Fibroblast of skin of scalp (primary cell): ENCODE measurements at regions not wholly inside any gene's neighbourhood (a gene's known extent, or its start where the extent isn't known, plus 50 kb on each side); places are given as distances from the start of the nearest gene placed in this dataset.
A peak's percentile ranks its signal among the peaks of the same experiment; 100 is the strongest.

Experiments used
- DNase-seq: peaks from one replicate; pipeline ENCODE4 v3.0.0-alpha.2; 2013

DNA sequence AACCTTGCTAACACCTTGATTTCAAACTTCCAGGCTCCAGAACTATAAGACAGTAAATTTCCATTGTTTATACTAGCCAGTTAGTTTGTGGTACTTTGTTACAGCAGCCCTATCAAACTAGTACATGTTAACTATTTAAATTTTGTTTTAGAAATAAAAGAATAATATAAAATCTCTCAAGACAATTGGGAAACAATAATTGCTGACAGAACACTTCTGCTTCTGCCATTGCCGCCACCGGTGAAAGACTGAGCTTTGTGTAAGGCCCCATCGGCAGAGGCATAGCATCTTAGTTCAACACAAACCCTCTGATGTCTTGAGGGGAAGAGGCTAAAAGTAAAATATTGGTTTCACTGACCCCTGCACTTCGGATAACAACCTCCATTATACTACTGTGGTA, 1607.1 kb upstream of the SEL1L start:
- DNase-seq: no peak

DNA sequence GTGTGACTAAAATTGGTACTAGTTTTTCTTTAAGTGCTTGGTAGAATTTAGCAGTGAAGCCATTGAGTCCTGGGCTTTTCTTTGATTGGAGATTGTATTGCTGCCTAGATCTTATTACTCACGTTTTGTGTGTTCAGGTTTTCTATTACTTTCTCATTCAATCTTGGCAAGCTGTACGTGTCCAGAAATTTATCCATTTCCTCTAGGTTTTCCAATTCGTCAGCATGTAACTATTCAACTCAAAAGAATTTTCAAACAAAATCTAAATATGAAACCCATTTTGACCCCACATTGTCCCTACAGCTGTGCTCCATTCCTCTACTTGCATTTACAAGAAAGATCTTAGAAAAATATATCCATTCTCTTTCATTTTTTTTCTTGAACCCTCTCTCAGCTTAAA, 1613.4 kb upstream of the SEL1L start:
- DNase-seq: peak; percentile 19

DNA sequence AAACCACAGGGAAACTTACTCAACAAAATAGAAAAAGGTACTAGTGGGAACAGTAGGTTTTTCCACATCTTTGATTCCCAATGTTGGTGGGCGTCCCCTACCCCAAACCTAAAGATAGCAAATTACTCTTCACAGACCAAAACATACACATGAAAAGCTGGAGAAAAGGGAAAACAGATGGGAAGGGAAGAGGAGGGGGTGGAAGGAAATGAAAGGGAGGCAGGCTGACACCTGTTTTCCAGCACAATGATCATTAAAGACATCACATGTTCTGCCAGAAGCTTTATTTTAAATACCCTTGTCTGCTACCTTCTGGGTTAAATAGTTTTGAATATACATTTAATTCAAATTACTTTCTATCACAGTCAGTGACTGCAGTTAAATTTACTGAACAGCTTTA, 1617.9 kb upstream of the SEL1L start:
- no peak for DNase-seq

DNA sequence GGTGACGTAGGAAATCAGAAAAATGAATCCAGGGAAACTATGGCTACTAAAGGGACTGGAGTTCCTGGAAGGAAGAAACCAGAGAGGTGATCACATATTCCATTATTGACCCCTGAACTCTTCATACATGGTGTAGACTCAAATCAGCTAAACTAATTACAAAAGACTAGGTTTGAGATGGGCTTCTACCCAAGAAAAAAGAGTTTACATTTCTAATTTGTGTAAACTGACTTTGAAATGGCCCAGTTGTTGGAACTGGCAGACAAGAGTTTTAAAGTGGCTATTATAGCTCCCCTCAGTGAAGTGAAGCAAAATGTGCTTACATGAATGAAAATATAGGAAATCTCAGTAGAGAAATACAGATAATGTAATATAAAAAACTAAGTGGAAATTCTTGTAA, 1619.4 kb upstream of the SEL1L start:
- no peak for DNase-seq

DNA sequence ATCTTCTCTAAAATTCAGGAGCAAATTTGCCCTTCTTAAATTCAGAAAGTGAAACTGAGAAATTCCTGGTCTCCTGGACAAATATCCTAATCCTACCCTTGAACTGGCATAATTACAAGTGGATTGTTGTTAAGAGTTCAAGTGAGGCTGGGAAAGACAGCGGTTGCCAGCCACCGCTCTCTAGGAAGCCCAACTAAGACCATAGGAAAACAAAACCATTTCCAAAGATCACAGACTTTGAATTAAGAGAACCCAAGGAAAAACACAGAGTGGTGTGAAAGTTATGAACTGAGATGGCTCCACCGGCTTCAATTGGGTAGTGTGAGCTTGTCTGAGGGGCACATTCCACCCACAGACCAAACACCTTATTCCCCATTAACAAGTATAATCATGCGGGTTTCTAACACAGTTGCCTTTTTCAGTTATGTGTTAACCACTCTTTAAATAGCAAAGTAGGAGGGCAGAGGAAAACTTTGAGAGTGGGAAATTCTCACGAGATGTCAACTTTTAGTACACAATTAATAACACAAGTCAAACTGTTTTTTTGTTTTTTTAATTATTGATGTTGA, 1628.8 kb upstream of the SEL1L start:
- peak; percentile 31 for DNase-seq

DNA sequence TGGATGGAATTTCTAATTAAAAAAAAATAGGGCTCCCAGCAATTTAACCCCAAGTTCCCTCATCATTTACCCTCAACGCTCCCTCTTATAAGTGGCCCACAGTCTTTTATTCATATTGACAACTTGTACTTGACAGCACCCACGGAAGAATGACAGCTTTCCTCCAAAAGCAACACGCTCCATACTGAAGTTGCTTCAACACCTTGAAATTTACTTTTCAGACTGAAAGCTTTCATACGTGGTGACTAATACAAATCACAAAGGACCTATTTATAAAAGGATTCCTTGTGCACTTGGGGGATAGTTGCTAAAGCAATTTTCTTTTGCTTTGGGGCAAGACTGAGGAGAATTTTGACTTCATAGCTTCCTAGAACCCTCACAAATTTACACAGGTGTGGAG, 1629.4 kb upstream of the SEL1L start:
- DNase-seq: peak; percentile 27

DNA sequence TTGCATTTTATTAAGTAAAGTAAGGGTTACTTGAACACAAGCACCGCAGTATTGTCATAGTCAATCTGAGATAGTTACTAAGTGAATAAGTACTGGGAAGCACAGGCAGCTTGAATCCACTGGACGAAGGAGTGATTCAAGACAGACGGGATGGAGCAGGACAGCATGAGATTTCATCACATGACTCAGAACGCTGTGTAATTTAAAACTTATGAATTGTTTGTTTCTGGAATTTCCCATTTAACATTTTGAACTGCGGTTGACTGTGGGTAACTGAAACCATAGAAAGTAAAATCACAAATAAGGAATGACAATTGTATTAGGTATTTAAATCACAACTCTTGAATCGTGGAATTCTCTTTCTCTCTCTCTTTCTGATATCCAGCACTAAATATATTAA, 1630.4 kb upstream of the SEL1L start:
- DNase-seq: peak; percentile 89

DNA sequence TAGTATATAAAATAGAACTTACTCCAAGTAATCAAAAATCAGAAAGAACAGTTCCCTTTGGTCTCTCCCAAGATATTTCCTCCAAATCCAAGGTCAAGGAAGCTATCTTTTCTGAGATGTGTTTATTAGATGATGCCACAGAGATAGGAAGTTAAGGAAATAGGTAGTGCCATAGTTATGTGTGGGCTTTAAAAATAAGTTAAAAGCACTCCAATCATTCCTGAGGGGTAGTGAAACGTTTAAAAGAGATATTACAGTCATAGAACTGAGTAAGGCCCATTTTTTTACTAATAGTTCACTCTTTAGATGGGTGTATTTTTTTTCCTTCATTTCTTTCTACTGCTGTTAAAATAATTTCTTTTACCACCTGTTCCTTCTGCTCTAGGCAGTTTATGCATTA, 1630.9 kb upstream of the SEL1L start:
- DNase-seq: no peak

DNA sequence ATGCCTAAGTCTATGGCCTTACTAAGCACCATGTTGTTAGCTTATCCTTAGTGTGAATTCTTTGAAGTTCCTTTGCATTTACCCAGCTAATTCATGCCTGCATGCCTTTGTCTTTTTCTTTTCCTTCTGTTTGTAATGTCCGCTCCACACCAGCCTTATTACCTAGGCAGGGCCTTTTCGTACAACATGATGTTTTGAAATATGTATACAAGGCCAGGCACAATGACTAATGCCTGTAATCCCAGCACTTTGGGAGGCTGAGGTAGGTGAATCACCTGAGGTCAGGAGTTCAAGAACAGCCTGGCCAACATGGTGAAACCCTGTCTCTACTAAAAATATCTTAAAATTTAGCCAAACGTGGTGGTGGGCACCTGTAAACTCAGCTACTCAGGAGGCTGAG, 1636.5 kb upstream of the SEL1L start:
- no peak for DNase-seq

DNA sequence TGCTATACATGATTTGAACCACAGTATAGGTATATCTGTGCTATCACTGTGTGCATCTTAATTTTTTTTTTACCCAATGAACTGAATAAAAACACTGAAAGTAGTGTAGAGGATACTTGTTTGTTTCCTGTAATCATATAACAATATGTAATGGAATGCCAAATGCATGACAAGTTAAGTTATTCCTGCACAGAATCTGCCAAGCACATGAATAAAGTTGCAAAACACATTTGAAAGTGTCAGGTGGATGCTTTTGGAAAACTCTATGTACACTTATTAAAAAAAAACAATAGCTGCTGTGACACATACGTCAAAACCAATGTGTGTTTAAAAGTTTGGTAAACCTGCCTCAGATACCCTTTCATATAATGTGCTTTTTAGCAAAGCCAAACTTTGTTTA, 1638.1 kb upstream of the SEL1L start:
- DNase-seq: no peak

DNA sequence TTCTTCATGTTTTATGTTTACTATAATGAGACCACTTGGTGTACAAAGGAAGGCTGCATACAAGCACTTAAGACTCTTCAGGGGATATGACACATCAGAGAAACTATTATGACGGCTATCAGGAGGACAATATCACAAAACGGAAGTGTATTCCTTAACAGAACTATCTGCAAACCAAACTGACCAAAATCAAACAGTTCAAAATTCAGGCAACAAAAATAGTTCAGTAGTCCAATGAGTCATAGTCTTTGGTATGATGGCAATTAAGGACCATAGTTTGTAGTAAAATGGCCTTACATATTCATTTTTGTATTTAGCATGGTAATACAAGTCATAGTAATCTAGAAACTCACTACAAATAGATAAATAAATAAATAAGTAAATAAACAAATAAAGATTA, 1638.7 kb upstream of the SEL1L start:
- peak; percentile 60 for DNase-seq

DNA sequence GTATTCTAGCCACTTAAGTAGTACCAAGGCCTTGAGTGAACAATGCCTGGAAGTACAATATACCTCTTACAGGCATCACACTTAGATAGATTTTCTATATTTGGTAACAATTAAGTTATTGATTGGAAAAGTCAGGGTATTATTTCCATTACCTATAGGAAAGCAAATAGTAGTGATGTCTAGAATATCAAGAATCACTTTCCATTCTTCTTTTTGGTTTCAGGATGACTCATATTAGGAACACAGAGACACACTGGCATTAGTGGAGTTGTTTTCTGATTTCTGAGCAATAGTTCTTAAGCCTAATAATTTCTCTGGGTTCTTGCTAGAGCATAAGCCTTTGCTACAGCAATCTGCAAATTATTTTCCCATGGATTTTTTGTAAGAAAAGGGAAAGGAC, 1640.0 kb upstream of the SEL1L start:
- no peak for DNase-seq

DNA sequence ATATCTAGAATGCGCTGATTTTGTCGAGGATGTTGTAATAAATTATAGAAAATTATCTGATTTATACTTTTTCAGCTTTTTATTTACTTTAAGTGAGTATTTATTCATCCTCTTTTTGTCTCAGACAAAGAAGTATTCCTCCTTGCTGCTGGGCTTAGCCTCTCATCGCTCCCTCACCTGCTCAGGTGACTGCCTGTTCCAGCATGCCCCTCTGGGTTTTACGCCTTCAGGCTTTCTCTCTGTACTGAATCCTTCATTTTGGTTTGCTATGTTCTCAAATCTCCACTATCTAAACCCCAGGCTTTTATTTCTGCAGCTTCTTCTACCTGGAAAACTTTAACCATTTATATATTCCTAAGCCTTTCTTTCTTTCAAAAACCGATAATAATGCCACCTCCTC, 1650.9 kb upstream of the SEL1L start:
- no peak for DNase-seq

DNA sequence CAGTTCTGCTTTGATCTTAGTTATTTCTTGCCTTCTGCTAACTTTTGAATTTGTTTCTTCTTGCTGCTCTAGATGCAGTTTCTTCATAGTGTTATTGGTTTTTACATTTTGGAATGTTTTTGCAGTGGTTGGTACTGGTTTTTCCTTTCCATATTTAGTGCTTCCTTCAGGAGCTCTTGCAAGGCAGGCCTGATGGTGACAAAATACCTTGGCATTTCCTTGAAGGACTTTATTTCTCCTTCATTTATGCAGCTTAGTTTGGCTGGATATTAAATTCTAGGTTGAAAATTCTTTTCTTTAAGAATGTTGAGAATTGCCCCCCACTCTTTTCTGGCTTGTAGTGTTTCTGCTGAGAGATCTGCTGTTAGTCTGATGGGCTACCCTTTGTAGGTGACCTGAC, 1654.7 kb upstream of the SEL1L start:
- DNase-seq: peak; percentile 45

DNA sequence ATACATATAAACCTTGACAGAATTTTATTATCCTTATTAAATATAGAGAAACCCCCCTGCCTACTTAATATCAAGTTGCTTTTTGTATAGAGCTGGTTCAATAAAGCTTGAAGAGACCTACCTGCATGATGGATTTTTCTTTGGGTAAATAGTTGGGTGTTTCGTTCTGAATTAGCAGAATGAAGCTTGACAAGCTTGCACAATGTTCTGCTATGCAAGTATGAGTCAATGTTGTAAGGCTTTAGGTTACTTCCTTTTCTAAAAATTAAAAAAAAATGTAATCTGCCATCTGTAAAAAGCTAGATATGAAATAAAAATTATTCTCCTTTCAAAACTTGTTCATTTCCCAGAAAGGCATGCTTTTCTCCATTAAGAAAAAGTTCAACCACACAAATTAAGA, 1662.6 kb upstream of the SEL1L start:
- DNase-seq: no peak

DNA sequence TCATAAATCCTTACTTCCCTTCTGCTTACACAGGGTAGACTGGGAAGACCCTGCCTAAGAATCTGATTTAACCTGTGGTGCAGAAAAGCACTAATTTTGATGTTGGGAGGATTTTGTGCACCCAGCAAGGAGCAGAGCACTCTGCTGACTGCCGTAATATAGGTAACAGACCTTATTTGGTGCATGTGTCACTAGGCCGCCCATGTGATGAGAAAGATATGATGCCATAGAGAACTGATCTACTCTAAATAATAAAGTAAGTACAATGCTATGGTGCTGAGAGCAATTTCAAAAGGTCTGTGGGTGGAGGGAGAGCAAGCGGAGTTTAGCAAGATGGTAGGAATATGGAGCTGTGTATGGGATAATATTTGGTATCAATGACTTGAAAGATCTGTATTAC, 1663.6 kb upstream of the SEL1L start:
- no peak for DNase-seq

DNA sequence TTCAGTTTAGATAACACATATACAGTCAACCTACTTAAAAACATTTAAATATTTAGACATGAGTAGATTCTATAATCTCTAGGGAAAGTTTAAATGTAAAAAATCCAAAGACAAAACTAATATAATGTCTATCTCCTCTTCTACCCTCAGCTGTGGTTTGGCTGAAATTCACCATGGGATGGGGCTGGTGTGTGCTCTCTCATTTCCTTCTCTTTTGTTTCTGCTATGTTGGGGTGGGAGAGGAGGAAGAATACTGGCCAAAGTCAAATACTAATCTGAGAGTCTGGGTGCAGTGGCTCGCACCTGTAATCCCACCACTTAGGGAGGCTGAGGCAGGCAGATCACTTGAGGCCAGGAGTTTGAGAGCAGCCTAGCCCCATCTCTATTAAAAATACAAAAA, 1673.9 kb upstream of the SEL1L start:
- no peak for DNase-seq

DNA sequence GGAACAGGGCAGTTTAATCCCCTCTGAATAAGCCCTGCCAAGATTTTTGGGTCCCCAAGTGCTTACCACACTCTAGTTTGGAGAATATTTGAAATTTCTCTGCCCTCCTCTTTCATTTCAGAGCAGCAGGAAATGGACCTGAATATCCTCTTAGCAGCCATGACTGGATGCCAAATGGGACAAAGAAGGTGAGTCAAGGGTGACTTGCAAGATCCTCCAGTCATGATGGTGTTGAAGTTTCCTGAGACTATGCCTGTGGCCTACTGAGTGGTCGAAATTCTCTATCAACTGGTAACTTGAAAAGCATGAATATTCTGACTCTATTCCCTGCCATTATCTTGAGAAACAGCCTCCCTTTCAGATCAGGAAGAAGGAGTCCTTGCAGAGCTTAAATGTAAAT, 1674.7 kb upstream of the SEL1L start:
- no peak for DNase-seq

DNA sequence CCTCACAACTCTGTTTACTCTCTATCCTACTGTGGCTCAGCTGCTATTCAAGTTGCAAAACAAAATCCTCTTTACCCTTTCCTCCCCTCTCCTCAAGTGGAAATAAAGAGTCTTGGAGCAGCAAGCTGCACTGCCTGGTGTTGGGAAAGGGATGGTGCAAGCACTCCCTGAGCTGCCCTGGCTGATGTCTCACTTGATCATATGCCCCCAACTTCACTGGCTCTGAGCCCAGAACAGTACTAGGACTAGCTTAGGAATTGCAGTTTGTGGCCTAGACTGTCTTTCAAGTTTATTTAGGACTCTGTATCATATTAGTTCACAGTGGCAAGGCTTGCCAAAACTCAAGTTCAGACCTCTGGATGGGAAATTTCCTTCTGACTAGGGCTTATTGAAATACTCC, 1683.8 kb upstream of the SEL1L start:
- DNase-seq: peak; percentile 86

DNA sequence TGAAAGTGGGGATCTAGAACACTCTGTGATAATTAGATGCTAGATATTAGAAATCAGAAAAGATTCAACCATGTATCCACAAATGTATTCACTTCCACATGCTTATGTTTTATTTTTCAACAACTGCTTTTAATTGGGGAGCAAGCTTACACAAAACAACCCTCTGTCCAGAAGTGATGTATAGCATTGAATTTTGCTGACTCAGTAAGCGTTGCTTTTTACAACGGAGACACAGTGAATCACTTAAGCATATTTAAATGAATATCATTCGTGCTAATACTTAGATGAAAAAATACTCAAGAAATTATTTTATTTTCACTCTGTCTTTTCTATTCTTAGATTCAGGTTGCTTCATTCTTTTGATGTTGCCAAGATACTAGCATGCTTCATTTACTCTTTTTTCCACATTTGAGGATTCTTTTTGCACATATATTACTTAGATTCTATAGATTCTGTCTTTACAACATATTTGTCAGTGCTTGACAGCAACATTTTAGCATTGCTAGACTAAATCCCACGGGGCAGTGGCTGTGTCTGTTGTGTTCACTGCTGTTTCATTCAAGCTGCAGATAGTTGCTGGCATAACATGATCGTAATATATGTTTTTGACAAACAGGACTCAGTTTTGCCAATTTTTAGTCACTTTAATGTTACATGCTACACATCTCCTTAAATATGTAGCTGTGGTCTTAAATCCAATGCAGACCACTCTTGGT, 1714.4 kb upstream of the SEL1L start:
- DNase-seq: no peak

DNA sequence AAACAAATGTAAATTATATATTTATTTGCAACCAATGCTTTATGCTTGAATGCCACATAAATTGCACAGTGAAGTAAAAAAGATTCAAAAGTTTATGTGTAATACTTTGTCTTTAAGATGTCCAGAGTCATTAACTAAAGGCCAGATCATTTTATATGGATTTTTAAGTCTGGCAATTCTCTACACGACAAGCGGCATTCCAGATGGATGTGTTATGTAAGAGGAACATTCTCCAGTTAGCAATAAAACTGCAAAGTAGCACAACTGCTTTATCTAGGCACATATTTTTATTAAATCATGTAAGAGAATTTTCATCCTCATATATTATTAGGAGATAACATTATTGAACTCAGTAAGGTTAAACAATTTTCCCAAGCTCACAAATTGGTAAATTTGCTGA, 1717.7 kb upstream of the SEL1L start:
- no peak for DNase-seq

DNA sequence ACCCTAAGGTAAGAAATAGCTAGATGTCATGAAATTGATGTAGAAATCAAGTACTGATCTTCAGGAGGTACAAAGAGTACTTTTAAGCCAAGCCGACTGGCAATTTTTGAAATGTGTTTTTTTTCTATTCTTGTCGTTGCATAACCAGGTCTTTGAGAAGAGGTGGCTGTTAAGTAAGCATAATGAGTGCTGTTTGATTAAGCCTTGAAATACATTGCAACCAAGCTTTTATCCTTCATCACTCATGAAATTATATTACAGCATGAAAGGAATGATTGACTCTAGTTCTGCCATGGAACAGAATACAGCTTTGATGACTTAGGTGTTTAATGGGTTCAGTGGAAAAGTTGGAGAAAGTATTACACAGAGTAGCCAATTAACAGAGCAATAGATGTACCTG, 1720.2 kb upstream of the SEL1L start:
- no peak for DNase-seq

DNA sequence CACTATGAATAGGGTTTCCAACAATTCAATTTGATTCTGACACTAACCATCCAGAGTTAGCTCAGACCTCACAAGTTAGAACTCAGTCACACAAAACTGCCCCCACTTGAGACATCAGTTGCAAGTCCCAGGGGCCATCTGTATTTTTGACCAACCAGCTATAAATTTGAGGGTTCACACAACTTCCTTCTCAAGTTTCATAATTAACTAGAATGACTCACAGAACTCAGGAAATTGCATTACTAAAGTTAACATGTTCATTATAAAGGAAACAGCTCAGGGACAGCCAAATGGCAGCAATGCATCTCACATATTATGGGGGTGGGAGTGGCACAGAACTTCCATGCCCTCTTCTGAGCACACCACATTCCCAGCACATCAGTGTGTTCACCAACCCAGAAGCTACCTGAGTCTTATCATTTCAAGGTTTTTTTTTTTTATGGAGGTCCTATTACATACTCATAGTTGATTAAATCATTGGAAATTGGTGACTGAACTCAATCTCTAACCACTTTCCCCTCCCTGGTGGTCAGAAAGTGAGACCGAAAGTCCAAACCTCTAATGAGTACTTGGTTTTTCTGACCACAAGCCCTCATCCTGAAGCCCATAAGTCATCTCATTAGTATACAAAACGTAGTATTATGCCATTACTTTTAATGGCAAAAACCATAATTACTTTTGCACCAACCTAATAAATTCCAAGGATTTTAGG, 1721.5 kb upstream of the SEL1L start:
- no peak for DNase-seq

DNA sequence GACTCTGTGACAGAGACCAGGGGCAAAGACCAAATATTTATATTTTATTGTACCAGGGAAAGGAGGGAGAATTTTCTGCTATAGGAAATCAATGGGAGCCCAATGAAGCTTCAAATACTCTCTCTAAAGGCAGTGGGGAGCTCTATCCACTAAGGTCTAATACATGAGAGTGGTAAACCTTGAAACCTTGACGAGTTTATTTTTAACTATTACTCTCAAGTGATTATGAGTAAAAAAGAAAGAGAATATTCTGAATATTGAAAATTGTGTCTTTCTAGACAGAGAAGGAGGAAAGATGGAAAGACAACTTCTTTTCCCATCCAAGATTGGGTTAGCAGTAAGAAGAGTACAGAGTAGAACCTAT, 1722.1 kb upstream of the SEL1L start:
- DNase-seq: no peak
